Tibial nerve (tissue), 4 donors: ENCODE measurements at regions not wholly inside any gene's neighbourhood (a gene's known extent, or its start where the extent isn't known, plus 50 kb on each side); places are given as distances from the start of the nearest gene placed in this dataset.

Source experiments
- DNase-seq, 2 donors: peaks; one replicate each; pipeline ENCODE4 v3.0.0-alpha.2; 2019; ENCODE audit warnings: low spot score in 2 of 2
- H3K27ac ChIP-seq, 4 donors: fragments of 200-600 bp; sonication (generic) in 3 of 4; one replicate each; pipeline ENCODE4 v1.5.1; 2017 to 2019; ENCODE audit warnings: mild to moderate bottlenecking in 1 of 4
- H3K27me3 ChIP-seq, 2 donors: fragments of 200-600 bp; sonication (generic) in 1 of 2; one replicate each; pipeline versions ENCODE4 v1.5.1 to v1.6.0; 2017 to 2019
- H3K36me3 ChIP-seq, 3 donors: fragments of 200-600 bp; sonication (generic); one replicate each; pipeline ENCODE4 v1.5.1; 2018 to 2019
- H3K4me1 ChIP-seq, 4 donors: fragments of 200-600 bp; sonication (generic) in 3 of 4; one replicate each; pipeline ENCODE4 v1.5.1; 2017 to 2019
- H3K4me3 ChIP-seq, 4 donors: fragments of 200-600 bp; sonication (generic) in 3 of 4; one replicate each; pipeline ENCODE4 v1.5.1; 2017 to 2019; ENCODE audit warnings: mild to moderate bottlenecking in 1 of 4, moderate library complexity in 1 of 4
- H3K9me3 ChIP-seq, 4 donors: fragments of 200-600 bp; sonication (generic) in 3 of 4; one replicate each; pipeline ENCODE4 v1.5.1; 2017 to 2019
- EP300 ChIP-seq, 2 donors: sonication (generic); formaldehyde crosslinking; IDR thresholded peaks; one replicate each; pipeline ENCODE4 v1.6.1; 2017; ENCODE audit warnings: antibody characterized with exemption in 2 of 2, mild to moderate bottlenecking in 1 of 2
- POLR2A ChIP-seq, 2 donors: fragments of 450-650 bp; IDR thresholded peaks; one replicate each; pipeline ENCODE4 v1.6.1; 2017; ENCODE audit warnings: antibody characterized with exemption in 2 of 2, mild to moderate bottlenecking in 2 of 2, moderate library complexity in 2 of 2
- WGBS, 2 donors: methylation state at CpG; one replicate each; pipeline ENCODE4 v1.1.5; 2018; 5-methylcytosine and 5-hydroxymethylcytosine counted together
- TF ChIP-seq, protein P1 (sequence below), 5 experiments: fragments of 200-600 bp in 3 of 5; fragments of 450-650 bp in 2 of 5; sonication (generic) in 3 of 5; IDR thresholded peaks; one replicate each; pipeline ENCODE4 v1.5.1; 2016 to 2019; ENCODE audit warnings: antibody characterized with exemption in 5 of 5, mild to moderate bottlenecking in 3 of 5, moderate library complexity in 2 of 5

DNA sequence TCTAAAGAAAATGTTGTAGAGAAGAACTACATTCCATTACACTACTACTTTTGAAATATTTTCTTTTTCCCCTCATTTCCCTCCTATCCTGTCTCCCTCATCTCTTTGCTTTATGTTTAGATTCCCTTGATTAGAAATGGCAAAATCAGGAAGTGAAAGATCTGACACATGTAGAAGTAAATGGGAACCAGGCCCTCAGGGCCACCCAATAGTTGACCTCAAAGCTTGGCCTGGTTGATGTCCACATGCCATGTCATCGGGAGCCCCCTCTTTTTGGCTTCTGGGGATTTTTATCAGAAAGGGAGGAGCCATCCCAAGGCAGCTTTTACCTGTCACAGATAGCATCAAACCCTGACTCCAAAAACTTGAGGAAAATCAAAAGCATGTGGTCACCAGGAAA lies 168.3 kb upstream of the ECI2 start:
- H3K4me3 ChIP-seq = no peak overlapping the region
- TF ChIP-seq, protein P1, sequence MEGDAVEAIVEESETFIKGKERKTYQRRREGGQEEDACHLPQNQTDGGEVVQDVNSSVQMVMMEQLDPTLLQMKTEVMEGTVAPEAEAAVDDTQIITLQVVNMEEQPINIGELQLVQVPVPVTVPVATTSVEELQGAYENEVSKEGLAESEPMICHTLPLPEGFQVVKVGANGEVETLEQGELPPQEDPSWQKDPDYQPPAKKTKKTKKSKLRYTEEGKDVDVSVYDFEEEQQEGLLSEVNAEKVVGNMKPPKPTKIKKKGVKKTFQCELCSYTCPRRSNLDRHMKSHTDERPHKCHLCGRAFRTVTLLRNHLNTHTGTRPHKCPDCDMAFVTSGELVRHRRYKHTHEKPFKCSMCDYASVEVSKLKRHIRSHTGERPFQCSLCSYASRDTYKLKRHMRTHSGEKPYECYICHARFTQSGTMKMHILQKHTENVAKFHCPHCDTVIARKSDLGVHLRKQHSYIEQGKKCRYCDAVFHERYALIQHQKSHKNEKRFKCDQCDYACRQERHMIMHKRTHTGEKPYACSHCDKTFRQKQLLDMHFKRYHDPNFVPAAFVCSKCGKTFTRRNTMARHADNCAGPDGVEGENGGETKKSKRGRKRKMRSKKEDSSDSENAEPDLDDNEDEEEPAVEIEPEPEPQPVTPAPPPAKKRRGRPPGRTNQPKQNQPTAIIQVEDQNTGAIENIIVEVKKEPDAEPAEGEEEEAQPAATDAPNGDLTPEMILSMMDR (IDR thresholded peaks at IDR 0.05) = no peak
- TF ChIP-seq POLR2A (IDR thresholded peaks at IDR 0.05) (no peak), EP300 (IDR thresholded peaks at IDR 0.05) (no peak)
- no peaks in the 10 kb centered on the region for H3K27me3 ChIP-seq
- DNase-seq = no peak
- no peaks in the 10 kb centered on the region for H3K9me3 ChIP-seq
- no peak overlapping the region for H3K27ac ChIP-seq
- H3K4me1 ChIP-seq = peaks cover 0 to 5% (median 0%) of the 10 kb centered on the region in 4 donors
- 69 to 70% methylated on average over 1 of the region's 1 CpG for WGBS, 2 donors
- H3K36me3 ChIP-seq = no peaks in the 10 kb centered on the region

DNA sequence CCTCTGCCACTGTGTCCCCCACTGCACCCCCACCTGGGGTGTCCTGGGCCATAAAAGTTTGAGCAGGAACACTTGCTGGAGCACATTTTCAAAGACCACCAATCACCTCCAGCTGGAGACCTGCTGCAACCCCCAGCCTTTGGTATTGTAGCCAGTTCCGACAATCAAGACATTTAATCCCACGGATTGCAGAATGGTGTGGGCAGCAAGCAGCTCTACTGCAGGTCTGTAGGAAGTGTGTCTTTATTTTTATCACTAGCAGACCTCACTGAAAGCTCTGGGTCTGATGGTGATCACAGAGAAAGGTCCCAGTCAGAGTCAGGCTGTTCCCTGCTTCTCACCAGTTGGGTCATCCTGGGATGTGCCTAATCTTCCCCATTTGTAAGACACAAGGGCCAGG lies 167.1 kb upstream of the ECI2 start:
- 50% methylated on average over 2 of the region's 2 CpGs for WGBS, 2 donors
- H3K4me1 ChIP-seq = peaks cover 0 to 5% (median 0%) of the 10 kb centered on the region in 4 donors

GRCh38 chr6:4301871-4302270 lies 166.5 kb upstream of the ECI2 start:
- no peak overlapping the region for H3K27ac ChIP-seq
- no peak for DNase-seq
- peaks cover 0 to 5% (median 0%) of the 10 kb centered on the region in 4 donors for H3K9me3 ChIP-seq
- 39 to 41% methylated on average over 2 of the region's 2 CpGs for WGBS, 2 donors
- peaks cover 0 to 5% (median 0%) of the 10 kb centered on the region in 4 donors for H3K4me1 ChIP-seq
- no peaks in the 10 kb centered on the region for H3K27me3 ChIP-seq
- no peak overlapping the region for H3K4me3 ChIP-seq
- TF ChIP-seq POLR2A (IDR thresholded peaks at IDR 0.05) (no peak), EP300 (IDR thresholded peaks at IDR 0.05) (no peak)
- TF ChIP-seq, protein P1 (IDR thresholded peaks at IDR 0.05) = no peak
- no peaks in the 10 kb centered on the region for H3K36me3 ChIP-seq

More for the DNA sequence above, 167.1 kb upstream of the ECI2 start:
- H3K36me3 ChIP-seq = no peaks in the 10 kb centered on the region
- H3K27me3 ChIP-seq = no peaks in the 10 kb centered on the region
- TF ChIP-seq POLR2A (IDR thresholded peaks at IDR 0.05) = no peak
- TF ChIP-seq, protein P1 (IDR thresholded peaks at IDR 0.05) = no peak
- no peak for TF ChIP-seq EP300 (IDR thresholded peaks at IDR 0.05)
- DNase-seq = no peak
- H3K4me3 ChIP-seq = no peak overlapping the region
- H3K27ac ChIP-seq = no peak overlapping the region
- H3K9me3 ChIP-seq = peaks cover 0 to 3% (median 0%) of the 10 kb centered on the region in 4 donors

DNA sequence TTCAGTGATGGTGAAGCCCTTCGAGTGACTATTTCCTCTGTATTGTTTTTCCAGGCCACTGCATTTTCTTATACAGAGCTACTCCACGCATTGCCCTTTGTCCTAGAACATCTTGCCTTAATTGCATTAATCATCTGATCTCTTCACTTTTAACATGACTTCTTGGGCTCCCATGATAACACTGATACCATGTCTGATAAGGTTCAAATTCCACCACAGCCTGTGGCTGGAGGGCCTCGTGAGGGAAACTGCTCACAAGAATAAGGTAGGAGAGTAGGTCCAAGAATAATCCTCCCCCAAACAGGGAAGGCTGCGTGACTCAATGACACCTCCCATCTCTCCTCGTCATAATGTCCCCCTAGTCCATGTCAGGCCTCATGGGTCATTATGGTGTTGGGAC lies 165.5 kb upstream of the ECI2 start:
- TF ChIP-seq, protein P1 (IDR thresholded peaks at IDR 0.05) = no peak
- TF ChIP-seq EP300 (IDR thresholded peaks at IDR 0.05) (no peak), POLR2A (IDR thresholded peaks at IDR 0.05) (no peak)
- 88 to 91% methylated on average over 5 of the region's 5 CpGs for WGBS, 2 donors
- DNase-seq = no peak

GRCh38 chr6:4299476-4299875 lies 164.1 kb upstream of the ECI2 start:
- Histone ChIP-seq H3K9me3 (peaks cover 0 to 5% (median 0%) of the 10 kb centered on the region in 4 donors), H3K4me3 (no peak overlapping the region), H3K27ac (no peak overlapping the region), H3K4me1 (peaks cover 0 to 15% (median 0%) of the 10 kb centered on the region in 4 donors), H3K27me3 (no peaks in the 10 kb centered on the region), H3K36me3 (no peaks in the 10 kb centered on the region)
- WGBS, 2 donors = 82 to 83% methylated on average over 4 of the region's 4 CpGs
- DNase-seq = no peak
- TF ChIP-seq, protein P1 (IDR thresholded peaks at IDR 0.05) = no peak
- TF ChIP-seq EP300 (IDR thresholded peaks at IDR 0.05) = no peak
- no peak for TF ChIP-seq POLR2A (IDR thresholded peaks at IDR 0.05)

More for the DNA sequence above, 165.5 kb upstream of the ECI2 start:
- Histone ChIP-seq H3K4me1 (peaks cover 0 to 14% (median 0%) of the 10 kb centered on the region in 4 donors), H3K27ac (no peak overlapping the region), H3K9me3 (peaks cover 0 to 5% (median 0%) of the 10 kb centered on the region in 4 donors), H3K4me3 (no peak overlapping the region), H3K36me3 (no peaks in the 10 kb centered on the region), H3K27me3 (no peaks in the 10 kb centered on the region)
